Adipocyte (in vitro differentiated cells): ENCODE measurements at regions not wholly inside any gene's neighbourhood (a gene's known extent, or its start where the extent isn't known, plus 50 kb on each side); places are given as distances from the start of the nearest gene placed in this dataset.

Source experiments
- DNase-seq: peaks from one replicate; pipeline ENCODE4 v3.0.0-alpha.2; 2015; ENCODE audit warnings: low read depth
- H3K27me3 ChIP-seq: replicated peaks from 2 replicates; pipeline ENCODE4 v1.7.0; 2013; ENCODE audit warnings: mild to moderate bottlenecking, low read length, moderate library complexity; ENCODE audit not compliant: control insufficient read depth, insufficient read depth
- H3K36me3 ChIP-seq: 2 replicates; pipeline ENCODE4 v1.7.0; 2013; ENCODE audit warnings: low read length, mild to moderate bottlenecking, moderate library complexity; ENCODE audit not compliant: control insufficient read depth, insufficient read depth, severe bottlenecking
- H3K4me1 ChIP-seq: 2 replicates; pipeline ENCODE4 v1.7.0; 2013; ENCODE audit warnings: mild to moderate bottlenecking, low read length, moderate library complexity; ENCODE audit not compliant: control insufficient read depth, insufficient read depth
- H3K4me3 ChIP-seq: 2 replicates; pipeline ENCODE4 v1.7.0; 2013; ENCODE audit warnings: mild to moderate bottlenecking, low read length, moderate library complexity
- H3K9ac ChIP-seq: 2 replicates; pipeline ENCODE4 v1.7.0; 2013; ENCODE audit warnings: mild to moderate bottlenecking, low read length, moderate library complexity
- H3K9me3 ChIP-seq: 2 replicates; pipeline ENCODE4 v1.7.0; 2013; ENCODE audit warnings: mild to moderate bottlenecking, low read length, moderate library complexity; ENCODE audit not compliant: control insufficient read depth

DNA sequence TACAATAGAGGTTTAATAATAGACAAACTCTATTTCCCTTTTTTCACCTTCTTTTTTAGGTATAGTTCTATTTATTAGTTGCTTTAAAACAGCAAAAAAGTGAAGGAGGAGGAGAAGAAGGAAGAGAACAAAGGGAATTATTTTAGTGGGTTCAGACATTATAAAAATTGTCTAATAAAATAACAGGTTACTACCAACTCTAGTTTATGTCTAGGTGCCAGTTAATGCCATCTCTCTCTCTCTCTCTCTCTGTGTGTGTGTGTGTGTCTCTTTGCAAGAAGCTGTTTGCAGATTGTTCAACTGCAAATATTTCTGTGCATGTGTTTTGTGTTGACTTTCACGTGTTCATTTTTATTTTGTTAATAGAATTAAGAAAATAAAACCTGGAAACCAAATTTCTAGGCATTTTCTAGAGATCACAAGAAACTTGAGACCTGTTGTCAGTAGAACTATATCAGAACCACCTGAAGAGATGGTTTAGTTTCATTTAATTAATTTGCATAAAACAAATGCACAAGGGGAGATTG lies 313.5 kb upstream of the SGK1 start:
- Histone ChIP-seq H3K4me1 (peaks cover 5% of the 10 kb centered on the region), H3K36me3 (no peaks in the 10 kb centered on the region), H3K4me3 (no peak overlapping the region), H3K9me3 (no peaks in the 10 kb centered on the region), H3K9ac (no peak overlapping the region), H3K27me3 (no peaks in the 10 kb centered on the region)
- DNase-seq, result no peak

DNA sequence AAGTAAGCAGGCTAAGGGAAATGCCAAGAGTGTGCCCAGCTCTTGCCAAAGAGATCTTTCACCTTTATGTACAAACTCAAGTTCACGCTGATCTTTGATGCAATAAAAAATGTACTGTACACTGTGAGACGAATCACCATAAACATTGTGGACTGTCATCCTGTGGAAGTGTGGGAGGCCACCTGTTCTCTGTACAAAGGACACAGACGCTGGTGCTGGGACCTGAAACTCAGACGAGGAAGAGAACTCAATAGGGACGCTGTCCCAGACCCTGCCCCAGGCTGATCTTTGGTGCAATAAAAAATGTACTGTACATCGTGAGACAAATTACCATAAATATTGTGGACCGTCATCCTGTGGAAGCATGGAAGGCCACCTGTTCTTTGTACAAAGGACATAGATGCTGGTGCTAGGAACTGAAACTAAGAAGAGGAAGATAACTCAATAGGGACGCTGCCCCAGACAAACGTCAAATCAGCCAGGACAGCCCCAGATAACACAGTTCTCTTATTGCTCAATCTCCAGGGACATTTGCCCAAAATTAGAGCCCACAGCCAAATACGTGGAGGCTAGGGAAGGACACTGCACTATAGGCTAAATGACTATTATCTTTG lies 312.7 kb upstream of the SGK1 start:
- H3K9me3 ChIP-seq, result no peaks in the 10 kb centered on the region
- no peaks in the 10 kb centered on the region for H3K36me3 ChIP-seq
- no peak overlapping the region for H3K4me3 ChIP-seq
- H3K27me3 ChIP-seq, result no peaks in the 10 kb centered on the region
- no peak overlapping the region for H3K9ac ChIP-seq
- no peak for DNase-seq
- H3K4me1 ChIP-seq, result peaks cover 5% of the 10 kb centered on the region

DNA sequence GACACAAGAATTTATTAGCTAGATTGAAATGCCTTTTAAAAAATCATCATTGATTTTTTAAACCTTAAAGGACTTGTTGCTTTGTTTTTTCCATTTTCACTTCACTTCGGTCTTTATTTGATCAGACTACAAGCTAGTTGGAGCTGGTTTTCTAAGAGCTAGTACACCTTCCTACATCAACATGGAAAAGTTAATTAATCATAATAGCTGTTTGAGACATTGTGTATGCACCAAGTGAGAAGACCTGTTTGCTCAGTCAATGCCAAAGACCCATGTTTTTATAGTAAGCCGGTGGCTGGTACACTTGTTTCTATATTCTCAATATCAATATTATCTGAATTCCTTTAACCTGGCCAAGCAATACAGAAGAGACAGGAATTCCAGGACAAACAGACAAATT lies 310.2 kb upstream of the SGK1 start:
- Histone ChIP-seq H3K4me3 (no peak overlapping the region), H3K9ac (no peak overlapping the region)
- DNase-seq, result no peak

DNA sequence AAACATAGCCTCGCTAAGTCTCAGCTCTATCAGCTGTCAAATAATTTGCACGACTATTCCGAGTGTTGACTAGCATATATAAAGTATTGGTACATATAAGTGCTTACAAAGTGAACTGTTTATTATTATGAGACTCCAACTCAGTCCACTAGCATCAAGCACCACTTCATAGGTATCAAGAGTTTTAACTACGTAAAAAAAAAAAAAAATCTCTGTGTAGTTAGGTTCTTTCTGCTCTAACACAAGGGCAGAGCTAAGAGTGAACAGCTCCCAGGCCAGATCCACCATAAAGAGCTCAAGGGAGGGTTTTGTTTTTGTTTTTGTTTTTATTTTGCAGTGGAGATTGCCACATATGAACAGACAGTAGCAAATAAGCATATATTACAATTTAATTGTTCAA lies 309.8 kb upstream of the SGK1 start:
- H3K36me3 ChIP-seq, result no peaks in the 10 kb centered on the region
- peaks cover 11% of the 10 kb centered on the region for H3K27me3 ChIP-seq
- peaks cover 5% of the 10 kb centered on the region for H3K4me1 ChIP-seq
- H3K4me3 ChIP-seq, result no peak overlapping the region
- H3K9ac ChIP-seq, result no peak overlapping the region
- DNase-seq, result no peak
- no peaks in the 10 kb centered on the region for H3K9me3 ChIP-seq

More for the DNA sequence above, 310.2 kb upstream of the SGK1 start:
- H3K9me3 ChIP-seq, result no peaks in the 10 kb centered on the region
- H3K36me3 ChIP-seq, result no peaks in the 10 kb centered on the region
- peaks cover 5% of the 10 kb centered on the region for H3K4me1 ChIP-seq
- H3K27me3 ChIP-seq, result peaks cover 10% of the 10 kb centered on the region

DNA sequence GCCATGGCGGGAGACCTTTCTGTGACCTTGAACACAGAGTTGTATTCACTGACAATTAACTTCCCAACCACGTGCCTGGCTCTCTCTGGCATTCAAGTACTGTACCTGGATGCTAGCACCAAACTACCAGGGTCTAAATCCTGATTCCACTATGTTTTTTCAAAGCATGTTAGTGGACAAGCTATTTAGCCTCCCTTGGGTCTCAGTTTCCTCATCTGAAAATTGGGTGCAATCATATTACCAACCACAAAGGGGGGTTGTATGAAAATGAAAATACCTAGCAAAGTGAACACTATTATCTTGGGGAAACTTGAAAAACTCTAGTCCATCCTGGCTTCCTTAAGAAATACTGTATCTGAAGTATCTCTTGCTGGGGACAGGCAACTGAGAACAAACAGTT lies 308.7 kb upstream of the SGK1 start:
- H3K36me3 ChIP-seq, result no peaks in the 10 kb centered on the region
- H3K9me3 ChIP-seq, result no peaks in the 10 kb centered on the region
- H3K4me3 ChIP-seq, result no peak overlapping the region
- no peak overlapping the region for H3K9ac ChIP-seq
- H3K27me3 ChIP-seq, result peaks cover 11% of the 10 kb centered on the region
- no peak for DNase-seq
- H3K4me1 ChIP-seq, result peaks cover 5% of the 10 kb centered on the region

DNA sequence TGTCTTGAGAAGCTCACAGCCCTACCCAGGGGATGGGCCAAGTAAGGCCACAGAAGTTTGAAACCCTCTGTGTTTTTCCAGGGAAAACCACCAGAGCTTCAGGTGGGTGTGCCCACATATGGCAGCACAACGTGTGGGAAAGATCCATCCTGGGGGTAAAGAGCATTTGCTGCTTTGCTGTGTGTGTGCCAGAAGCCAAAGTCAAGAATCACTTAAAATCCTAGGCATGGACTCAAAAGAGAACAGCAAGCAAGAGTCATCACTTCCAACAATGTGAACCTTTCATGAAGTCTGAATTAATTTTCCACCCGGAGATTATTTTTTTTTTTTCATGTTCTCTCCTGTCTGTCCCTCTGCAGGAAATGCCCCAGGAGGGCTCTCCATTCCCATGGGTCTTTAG lies 308.2 kb upstream of the SGK1 start:
- H3K36me3 ChIP-seq, result no peaks in the 10 kb centered on the region
- DNase-seq, result no peak
- H3K9me3 ChIP-seq, result no peaks in the 10 kb centered on the region
- H3K4me1 ChIP-seq, result peaks cover 4% of the 10 kb centered on the region
- peaks cover 11% of the 10 kb centered on the region for H3K27me3 ChIP-seq
- H3K4me3 ChIP-seq, result no peak overlapping the region
- no peak overlapping the region for H3K9ac ChIP-seq

DNA sequence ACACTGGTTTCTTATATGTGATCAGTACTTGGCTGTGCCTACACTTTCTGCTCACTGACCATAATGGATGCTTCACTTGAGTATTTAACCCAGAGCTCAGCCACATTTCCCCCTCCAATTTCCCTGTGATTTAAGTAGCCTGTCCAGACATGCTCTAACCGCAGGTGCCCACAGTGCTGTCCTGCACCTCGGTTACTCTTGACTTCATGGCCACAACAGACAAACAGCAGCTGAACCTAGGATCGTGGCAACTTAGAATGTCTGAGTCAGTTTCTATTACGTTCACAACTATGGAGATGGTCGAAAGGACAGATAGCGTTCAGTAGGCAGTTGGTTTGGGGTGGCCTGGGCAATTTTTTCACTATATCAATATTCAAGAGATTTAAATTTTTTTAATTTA lies 306.9 kb upstream of the SGK1 start:
- H3K4me1 ChIP-seq, result no peaks in the 10 kb centered on the region
- no peak overlapping the region for H3K9ac ChIP-seq
- no peaks in the 10 kb centered on the region for H3K36me3 ChIP-seq
- no peak for DNase-seq
- H3K27me3 ChIP-seq, result peaks cover 13% of the 10 kb centered on the region
- no peaks in the 10 kb centered on the region for H3K9me3 ChIP-seq
- H3K4me3 ChIP-seq, result no peak overlapping the region

DNA sequence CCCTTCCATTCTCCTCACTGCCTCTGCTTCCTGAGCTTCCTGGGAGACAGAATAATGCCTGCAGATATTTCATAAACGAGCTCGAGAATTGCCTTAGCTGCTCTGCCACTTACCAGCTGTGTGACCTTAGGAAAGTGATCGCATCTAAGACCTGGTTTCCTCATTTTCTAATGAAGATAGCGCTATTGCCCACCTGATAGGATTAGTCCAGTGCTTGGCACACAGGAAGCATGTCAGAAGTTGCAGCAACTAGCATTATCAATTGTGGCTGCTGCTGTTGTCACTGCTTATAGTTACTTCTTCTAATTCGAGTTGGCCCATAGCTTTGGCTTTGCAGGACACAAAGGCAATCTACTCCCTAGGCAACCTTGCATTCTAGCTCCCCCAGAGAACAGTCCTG lies 305.5 kb upstream of the SGK1 start:
- Histone ChIP-seq H3K9ac (no peak overlapping the region), H3K4me1 (no peaks in the 10 kb centered on the region), H3K9me3 (no peaks in the 10 kb centered on the region), H3K36me3 (no peaks in the 10 kb centered on the region), H3K27me3 (peaks cover 13% of the 10 kb centered on the region), H3K4me3 (no peak overlapping the region)
- no peak for DNase-seq

DNA sequence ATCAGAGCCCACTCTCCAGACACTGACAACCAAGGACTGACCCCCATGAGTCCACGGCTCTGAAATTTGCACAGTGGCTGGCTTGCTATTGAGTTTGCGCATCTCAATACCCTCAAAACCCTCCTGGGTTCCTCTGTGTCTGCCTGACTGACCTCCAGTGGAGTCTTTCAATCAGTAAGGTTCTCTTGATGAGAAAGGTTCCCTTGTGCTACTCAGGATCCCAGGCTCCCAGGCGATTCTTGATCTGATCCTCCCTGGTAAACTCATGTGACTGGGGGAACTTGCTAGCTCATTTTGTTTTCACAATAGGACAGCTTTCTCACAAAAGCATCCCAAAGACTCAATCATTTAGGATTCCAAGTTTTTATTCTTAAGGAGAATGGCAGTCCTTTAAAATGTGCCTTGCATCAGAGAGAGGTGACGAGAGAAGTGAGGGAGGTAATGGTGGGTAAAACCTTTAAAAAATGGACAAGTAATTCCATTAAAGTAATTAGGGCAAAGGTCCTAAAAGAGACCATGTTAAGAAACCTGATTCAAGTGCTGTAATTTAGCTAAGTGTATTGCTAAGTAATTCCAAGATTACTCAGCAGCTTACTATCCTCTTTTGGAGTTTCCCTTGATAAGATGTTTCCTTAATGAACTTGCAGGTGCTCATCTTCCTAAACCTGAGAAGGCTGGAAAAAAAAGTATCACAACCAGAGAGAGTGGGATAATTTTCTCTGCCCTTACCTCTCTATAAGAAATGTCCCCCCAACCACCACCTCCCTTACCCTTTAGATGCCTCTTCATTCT lies 304.7 kb upstream of the SGK1 start:
- Histone ChIP-seq H3K36me3 (no peaks in the 10 kb centered on the region), H3K9ac (no peak overlapping the region), H3K27me3 (peaks cover 13% of the 10 kb centered on the region), H3K4me1 (no peaks in the 10 kb centered on the region), H3K4me3 (no peak overlapping the region), H3K9me3 (no peaks in the 10 kb centered on the region)
- DNase-seq, result no peak

DNA sequence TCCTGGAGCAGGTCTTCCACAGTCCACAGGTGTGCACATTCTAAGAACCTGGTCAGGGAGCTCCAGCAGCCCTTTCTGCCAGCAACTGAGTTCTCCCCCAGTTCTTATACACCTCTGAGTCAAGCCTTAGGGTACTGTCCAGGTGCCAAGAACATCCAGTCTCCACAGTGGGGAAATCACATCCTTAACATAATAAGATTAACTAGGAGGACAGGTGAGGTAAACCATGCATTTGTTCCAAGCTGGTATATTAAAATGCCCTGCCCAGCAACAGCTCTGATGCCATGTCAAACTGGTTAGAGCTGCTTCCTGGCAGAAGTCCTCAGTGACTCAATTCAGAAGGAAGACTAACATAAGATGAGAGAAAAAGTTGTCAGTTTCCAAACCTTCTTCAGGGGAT lies 303.9 kb upstream of the SGK1 start:
- peaks cover 13% of the 10 kb centered on the region for H3K27me3 ChIP-seq
- H3K36me3 ChIP-seq, result no peaks in the 10 kb centered on the region
- H3K9me3 ChIP-seq, result no peaks in the 10 kb centered on the region
- H3K4me1 ChIP-seq, result no peaks in the 10 kb centered on the region
- DNase-seq, result peak; percentile 20
- H3K9ac ChIP-seq, result no peak overlapping the region
- H3K4me3 ChIP-seq, result no peak overlapping the region

DNA sequence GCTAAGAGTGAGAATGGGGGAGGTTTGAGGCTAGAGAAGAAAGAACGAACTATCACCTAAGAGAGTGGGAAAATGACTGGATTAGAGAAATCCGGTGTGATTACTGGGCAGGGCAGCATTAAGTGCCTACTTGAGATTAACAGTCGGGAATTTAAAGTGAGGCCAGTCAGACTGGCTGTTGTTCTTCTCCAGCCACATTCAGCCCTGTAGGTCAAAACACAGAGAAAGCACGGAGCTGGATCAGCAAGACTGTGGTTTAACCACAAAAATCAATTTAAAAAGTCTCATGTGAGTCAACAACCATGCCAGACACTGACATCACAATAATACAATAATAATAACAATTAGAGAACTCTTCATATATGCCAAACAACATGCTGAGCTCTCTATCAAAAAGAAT lies 301.9 kb upstream of the SGK1 start:
- Histone ChIP-seq H3K27me3 (peaks cover 13% of the 10 kb centered on the region), H3K9ac (no peak overlapping the region), H3K9me3 (no peaks in the 10 kb centered on the region), H3K4me1 (no peaks in the 10 kb centered on the region), H3K4me3 (no peak overlapping the region), H3K36me3 (no peaks in the 10 kb centered on the region)
- peak; percentile 36 for DNase-seq
